ENCODE measurements at regions not wholly inside any gene's neighbourhood (a gene's known extent, or its start where the extent isn't known, plus 50 kb on each side); places are given as distances from the start of the nearest gene placed in this dataset.

GRCh38 chr15:69730281-69731080 is 277.9 kb downstream of the RPLP1 start:
- Histone ChIP-seq H2AFZ (ENCODE audit: low read length) (no peak overlapping the region), H3K27ac (ENCODE audit: insufficient read depth, low read length) (no peak overlapping the region), H3K36me3 (ENCODE audit: control insufficient read depth, insufficient read depth, low read length) (no peaks in the 10 kb centered on the region), H3K9ac (ENCODE audit: insufficient read depth, low read length) (no peak overlapping the region), H4K20me1 (ENCODE audit: control insufficient read depth, extremely low read depth, insufficient read depth, low read length) (no peaks in the 10 kb centered on the region), H3K27me3 (ENCODE audit: control insufficient read depth, insufficient read depth, low read length) (no peaks in the 10 kb centered on the region), H3K4me3 (replicated peaks in 1 of 4; ENCODE audit: control extremely low read depth in 1 of 4, insufficient read depth in 1 of 4, low read depth in 3 of 4, low read length in 4 of 4) (no peak overlapping the region), H3K4me1 (ENCODE audit: control insufficient read depth, extremely low read depth, insufficient read depth, low read length) (no peaks in the 10 kb centered on the region), H3K79me2 (ENCODE audit: control insufficient read depth, insufficient read depth, low read length) (no peaks in the 10 kb centered on the region), H3K9me3 (ENCODE audit: control insufficient read depth, insufficient read depth, low read depth, low read length) (no peaks in the 10 kb centered on the region), H3K4me2 (ENCODE audit: extremely low read depth, insufficient read depth, low read length) (no peak overlapping the region)
- TF ChIP-seq EZH2 (IDR thresholded peaks at IDR 0.05; ENCODE audit: low read length, missing control alignments), result no peak
- TF ChIP-seq, protein P1, sequence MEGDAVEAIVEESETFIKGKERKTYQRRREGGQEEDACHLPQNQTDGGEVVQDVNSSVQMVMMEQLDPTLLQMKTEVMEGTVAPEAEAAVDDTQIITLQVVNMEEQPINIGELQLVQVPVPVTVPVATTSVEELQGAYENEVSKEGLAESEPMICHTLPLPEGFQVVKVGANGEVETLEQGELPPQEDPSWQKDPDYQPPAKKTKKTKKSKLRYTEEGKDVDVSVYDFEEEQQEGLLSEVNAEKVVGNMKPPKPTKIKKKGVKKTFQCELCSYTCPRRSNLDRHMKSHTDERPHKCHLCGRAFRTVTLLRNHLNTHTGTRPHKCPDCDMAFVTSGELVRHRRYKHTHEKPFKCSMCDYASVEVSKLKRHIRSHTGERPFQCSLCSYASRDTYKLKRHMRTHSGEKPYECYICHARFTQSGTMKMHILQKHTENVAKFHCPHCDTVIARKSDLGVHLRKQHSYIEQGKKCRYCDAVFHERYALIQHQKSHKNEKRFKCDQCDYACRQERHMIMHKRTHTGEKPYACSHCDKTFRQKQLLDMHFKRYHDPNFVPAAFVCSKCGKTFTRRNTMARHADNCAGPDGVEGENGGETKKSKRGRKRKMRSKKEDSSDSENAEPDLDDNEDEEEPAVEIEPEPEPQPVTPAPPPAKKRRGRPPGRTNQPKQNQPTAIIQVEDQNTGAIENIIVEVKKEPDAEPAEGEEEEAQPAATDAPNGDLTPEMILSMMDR (conservative IDR thresholded peaks at IDR 0.05 in 1 of 2, IDR thresholded peaks at IDR 0.05 in 1 of 2; ENCODE audit: low read depth in 1 of 2, low read length in 2 of 2), result no peak
- no peak for DNase-seq (ENCODE audit: low read depth in 2 of 2)

GRCh38 chr15:69731081-69731330 is 278.4 kb downstream of the RPLP1 start:
- no peaks in the 10 kb centered on the region for H3K4me1 ChIP-seq (ENCODE audit: control insufficient read depth, extremely low read depth, insufficient read depth, low read length)
- H4K20me1 ChIP-seq (ENCODE audit: control insufficient read depth, extremely low read depth, insufficient read depth, low read length), result no peaks in the 10 kb centered on the region
- H3K9ac ChIP-seq (ENCODE audit: insufficient read depth, low read length), result no peak overlapping the region
- H3K9me3 ChIP-seq (ENCODE audit: control insufficient read depth, insufficient read depth, low read depth, low read length), result no peaks in the 10 kb centered on the region
- H2AFZ ChIP-seq (ENCODE audit: low read length), result no peak overlapping the region
- no peak for TF ChIP-seq EZH2 (IDR thresholded peaks at IDR 0.05; ENCODE audit: low read length, missing control alignments)
- TF ChIP-seq, protein P1 (conservative IDR thresholded peaks at IDR 0.05 in 1 of 2, IDR thresholded peaks at IDR 0.05 in 1 of 2; ENCODE audit: low read depth in 1 of 2, low read length in 2 of 2), result no peak
- H3K27me3 ChIP-seq (ENCODE audit: control insufficient read depth, insufficient read depth, low read length), result no peaks in the 10 kb centered on the region
- H3K27ac ChIP-seq (ENCODE audit: insufficient read depth, low read length), result no peak overlapping the region
- DNase-seq (ENCODE audit: low read depth in 2 of 2), result no peak
- H3K4me2 ChIP-seq (ENCODE audit: extremely low read depth, insufficient read depth, low read length), result no peak overlapping the region
- no peaks in the 10 kb centered on the region for H3K79me2 ChIP-seq (ENCODE audit: control insufficient read depth, insufficient read depth, low read length)
- no peaks in the 10 kb centered on the region for H3K36me3 ChIP-seq (ENCODE audit: control insufficient read depth, insufficient read depth, low read length)
- H3K4me3 ChIP-seq (replicated peaks in 1 of 4; ENCODE audit: control extremely low read depth in 1 of 4, insufficient read depth in 1 of 4, low read depth in 3 of 4, low read length in 4 of 4), result no peak overlapping the region

DNA sequence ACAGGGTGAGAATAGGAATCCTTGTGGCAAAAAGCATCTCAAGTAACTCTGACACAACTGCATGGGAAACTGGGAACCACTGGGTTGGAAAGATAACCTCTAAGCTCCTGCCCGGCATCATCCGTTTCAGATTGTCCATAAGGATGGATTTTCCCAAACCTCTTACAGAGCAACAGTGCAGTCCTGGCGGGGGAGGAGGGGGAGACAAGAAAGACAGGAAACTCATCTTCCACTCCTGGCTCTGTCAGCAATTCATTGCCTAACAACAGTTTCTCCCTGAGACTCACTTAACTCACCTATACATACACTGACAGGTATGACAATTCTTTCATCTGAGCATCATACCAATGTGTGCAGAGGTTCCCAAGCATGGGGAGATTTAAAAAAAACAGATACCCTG is 279.0 kb downstream of the RPLP1 start:
- Histone ChIP-seq H3K9ac (ENCODE audit: insufficient read depth, low read length) (no peak overlapping the region), H3K27ac (ENCODE audit: insufficient read depth, low read length) (no peak overlapping the region), H3K4me3 (replicated peaks in 1 of 4; ENCODE audit: control extremely low read depth in 1 of 4, insufficient read depth in 1 of 4, low read depth in 3 of 4, low read length in 4 of 4) (no peak overlapping the region), H3K79me2 (ENCODE audit: control insufficient read depth, insufficient read depth, low read length) (no peaks in the 10 kb centered on the region), H3K27me3 (ENCODE audit: control insufficient read depth, insufficient read depth, low read length) (no peaks in the 10 kb centered on the region), H3K4me1 (ENCODE audit: control insufficient read depth, extremely low read depth, insufficient read depth, low read length) (no peaks in the 10 kb centered on the region), H2AFZ (ENCODE audit: low read length) (no peak overlapping the region), H3K9me3 (ENCODE audit: control insufficient read depth, insufficient read depth, low read depth, low read length) (no peaks in the 10 kb centered on the region), H4K20me1 (ENCODE audit: control insufficient read depth, extremely low read depth, insufficient read depth, low read length) (no peaks in the 10 kb centered on the region), H3K36me3 (ENCODE audit: control insufficient read depth, insufficient read depth, low read length) (no peaks in the 10 kb centered on the region), H3K4me2 (ENCODE audit: extremely low read depth, insufficient read depth, low read length) (no peak overlapping the region)
- no peak for DNase-seq (ENCODE audit: low read depth in 2 of 2)
- TF ChIP-seq EZH2 (IDR thresholded peaks at IDR 0.05; ENCODE audit: low read length, missing control alignments), result no peak
- TF ChIP-seq, protein P1 (conservative IDR thresholded peaks at IDR 0.05 in 1 of 2, IDR thresholded peaks at IDR 0.05 in 1 of 2; ENCODE audit: low read depth in 1 of 2, low read length in 2 of 2), result no peak
